HEK293 (cell line): ENCODE measurements at regions not wholly inside any gene's neighbourhood (a gene's known extent, or its start where the extent isn't known, plus 50 kb on each side); places are given as distances from the start of the nearest gene placed in this dataset.

ENCODE experiments used
- CTCF ChIA-PET: fragments of 350-600 bp; formaldehyde crosslinking; extraction: SDS; loops from one replicate; lab custom pipeline; 2021; ENCODE audit warnings: antibody characterized with exemption; lab: Yijun Ruan, JAX
- POLR2A ChIA-PET: fragments of 300-600 bp; formaldehyde crosslinking; extraction: SDS; loops from one replicate; lab custom pipeline; 2020; ENCODE audit warnings: antibody characterized with exemption, inconsistent platforms; lab: Yijun Ruan, JAX
- H3K27ac ChIP-seq: fragments of 200-500 bp; sonication (Bioruptor generic); 2 replicates; pipeline ENCODE4 v1.5.1; 2014; ENCODE audit warnings: low read depth, low read length, control low read depth, inconsistent platforms; ENCODE audit errors: extremely low read depth
- H3K36me3 ChIP-seq, 2 experiments: fragments of 200-500 bp in 1 of 2; sonication (Bioruptor generic) in 1 of 2; 1 replicate in 1 of 2; 2 replicates in 1 of 2; pipeline ENCODE4 v1.5.1; 2014 to 2017; ENCODE audit warnings: inconsistent platforms in 2 of 2, low read length in 2 of 2; ENCODE audit not compliant: control insufficient read depth in 2 of 2, insufficient read depth in 1 of 2
- H3K4me1 ChIP-seq: fragments of 200-500 bp; sonication (Bioruptor generic); 2 replicates; pipeline ENCODE4 v1.5.1; 2014; ENCODE audit warnings: mild to moderate bottlenecking, low read length, inconsistent platforms; ENCODE audit not compliant: control insufficient read depth, insufficient read depth
- H3K4me3 ChIP-seq: 2 replicates; pipeline ENCODE4 v1.5.1; 2011; ENCODE audit warnings: low read depth, mild to moderate bottlenecking, control low read depth, low read length, moderate library complexity
- H3K9me3 ChIP-seq: fragments of 200-500 bp; sonication (Bioruptor generic); 2 replicates; pipeline ENCODE4 v1.5.1; 2014; ENCODE audit warnings: low read depth, low read length, inconsistent platforms; ENCODE audit not compliant: control insufficient read depth, insufficient read depth
- ELK4 ChIP-seq: IDR thresholded peaks from 2 replicates; pipeline ENCODE4 v1.6.1; 2011; ENCODE audit warnings: mild to moderate bottlenecking, low read depth, low read length, borderline replicate concordance
- GLI2 ChIP-seq: fragments of 450-650 bp; formaldehyde crosslinking; IDR thresholded peaks from 2 replicates; pipeline ENCODE4; 2017; ENCODE audit warnings: missing biosample characterization, missing genetic modification characterization, low read depth, borderline replicate concordance
- KLF10 ChIP-seq: fragments of 450-650 bp; IDR thresholded peaks from 2 replicates; pipeline ENCODE4 v1.5.1; 2018; ENCODE audit warnings: missing biosample characterization, mild to moderate bottlenecking, missing genetic modification characterization
- KLF7 ChIP-seq: fragments of 450-650 bp; formaldehyde crosslinking; IDR thresholded peaks from 2 replicates; pipeline ENCODE4 v1.5.1; 2016; ENCODE audit warnings: missing biosample characterization, missing genetic modification characterization, borderline replicate concordance
- MEIS1 ChIP-seq: sonication (generic); formaldehyde crosslinking; IDR thresholded peaks from 2 replicates; pipeline ENCODE4 v1.8.1; 2022; ENCODE audit warnings: missing genetic modification reagents, mild to moderate bottlenecking, borderline replicate concordance
- MYNN ChIP-seq: fragments of 450-650 bp; formaldehyde crosslinking; IDR thresholded peaks from 2 replicates; pipeline ENCODE4 v1.5.1; 2016; ENCODE audit warnings: missing biosample characterization, missing genetic modification characterization, borderline replicate concordance
- MZF1 ChIP-seq: fragments of 450-650 bp; formaldehyde crosslinking; IDR thresholded peaks from 2 replicates; pipeline ENCODE4 v1.5.1; 2017; ENCODE audit warnings: missing biosample characterization, missing genetic modification characterization, borderline replicate concordance
- OVOL3 ChIP-seq: fragments of 450-650 bp; formaldehyde crosslinking; IDR thresholded peaks from 2 replicates; pipeline ENCODE4 v1.5.1; 2016; ENCODE audit warnings: missing biosample characterization, missing genetic modification characterization
- PRDM1 ChIP-seq: fragments of 450-650 bp; formaldehyde crosslinking; IDR thresholded peaks from 2 replicates; pipeline ENCODE4; 2016; ENCODE audit warnings: missing biosample characterization, missing genetic modification characterization
- REST ChIP-seq: fragments of 450-650 bp; formaldehyde crosslinking; IDR thresholded peaks from 2 replicates; pipeline ENCODE4 v1.5.1; 2016; ENCODE audit warnings: missing biosample characterization, missing genetic modification characterization
- YY1 ChIP-seq: fragments of 450-650 bp; formaldehyde crosslinking; IDR thresholded peaks from 2 replicates; pipeline ENCODE4 v1.5.1; 2018; ENCODE audit warnings: missing biosample characterization, missing genetic modification characterization
- ZBTB49 ChIP-seq: fragments of 450-650 bp; formaldehyde crosslinking; IDR thresholded peaks from 2 replicates; pipeline ENCODE4 v1.5.1; 2016; ENCODE audit warnings: missing biosample characterization, missing genetic modification characterization, low read depth
- ZFP37 ChIP-seq: fragments of 450-650 bp; formaldehyde crosslinking; IDR thresholded peaks from 2 replicates; pipeline ENCODE4 v1.5.1; 2016; ENCODE audit warnings: missing biosample characterization, missing genetic modification characterization
- ZFP69B ChIP-seq: fragments of 450-650 bp; formaldehyde crosslinking; IDR thresholded peaks from 2 replicates; pipeline ENCODE4 v1.5.1; 2016; ENCODE audit warnings: missing biosample characterization, missing genetic modification characterization
- ZNF10 ChIP-seq: fragments of 450-650 bp; formaldehyde crosslinking; IDR thresholded peaks from 2 replicates; pipeline ENCODE4 v1.5.1; 2017; ENCODE audit warnings: missing biosample characterization, missing genetic modification characterization
- ZNF146 ChIP-seq: fragments of 450-650 bp; formaldehyde crosslinking; IDR thresholded peaks from 2 replicates; pipeline ENCODE4 v1.5.1; 2016; ENCODE audit warnings: missing biosample characterization, missing genetic modification characterization
- ZNF174 ChIP-seq: fragments of 450-650 bp; formaldehyde crosslinking; IDR thresholded peaks from 2 replicates; pipeline ENCODE4 v1.5.0; 2017; ENCODE audit warnings: missing biosample characterization, mild to moderate bottlenecking, missing genetic modification characterization
- ZNF280D ChIP-seq: fragments of 450-650 bp; formaldehyde crosslinking; IDR thresholded peaks from 2 replicates; pipeline ENCODE4 v1.5.1; 2016; ENCODE audit warnings: missing biosample characterization, missing genetic modification characterization
- ZNF350 ChIP-seq: fragments of 450-650 bp; formaldehyde crosslinking; IDR thresholded peaks from 2 replicates; pipeline ENCODE4 v1.5.0; 2017; ENCODE audit warnings: missing biosample characterization, mild to moderate bottlenecking, missing genetic modification characterization
- ZNF354C ChIP-seq: fragments of 450-650 bp; formaldehyde crosslinking; IDR thresholded peaks from 2 replicates; pipeline ENCODE4 v1.5.1; 2016; ENCODE audit warnings: missing biosample characterization, missing genetic modification characterization, low read depth, borderline replicate concordance
- ZNF37A ChIP-seq: fragments of 450-650 bp; IDR thresholded peaks from 2 replicates; pipeline ENCODE4 v1.5.1; 2018; ENCODE audit warnings: missing biosample characterization, missing genetic modification characterization
- ZNF580 ChIP-seq: fragments of 450-650 bp; formaldehyde crosslinking; IDR thresholded peaks from 2 replicates; pipeline ENCODE4 v1.5.1; 2016; ENCODE audit warnings: missing biosample characterization, missing genetic modification characterization
- ZNF600 ChIP-seq: fragments of 450-650 bp; formaldehyde crosslinking; IDR thresholded peaks from 2 replicates; pipeline ENCODE4 v1.5.1; 2016; ENCODE audit warnings: missing biosample characterization, missing genetic modification characterization
- ZNF629 ChIP-seq: fragments of 450-650 bp; formaldehyde crosslinking; IDR thresholded peaks from 2 replicates; pipeline ENCODE4 v1.5.1; 2017; ENCODE audit warnings: missing biosample characterization, missing genetic modification characterization
- ZNF704 ChIP-seq: fragments of 450-650 bp; formaldehyde crosslinking; IDR thresholded peaks from 2 replicates; pipeline ENCODE4 v1.5.1; 2016; ENCODE audit warnings: missing biosample characterization, missing genetic modification characterization

- CTCF ChIA-PET: interaction anchor here (0.9 to 1.8 kb wide), 3 partner anchors 9 to 105 kb away, joined by 3 to 9 read pairs (median 4); no protein-coding TSS in a partner anchor
- H3K4me1 ChIP-seq: peaks cover 16% of the 10 kb centered on the region
- no peaks in the 10 kb centered on the region for H3K36me3 ChIP-seq
- H3K9me3 ChIP-seq: no peaks in the 10 kb centered on the region
- POLR2A ChIA-PET: interaction anchor here (0.7 to 1.3 kb wide), 3 partner anchors 8 to 111 kb away, joined by 3 to 7 read pairs (median 3); no protein-coding TSS in a partner anchor
- H3K4me3 ChIP-seq: no peak overlapping the region
- no peak overlapping the region for H3K27ac ChIP-seq
- TF ChIP-seq KLF10 (tag by site-specific recombination) (no peak), ZNF174 (tag by site-specific recombination) (no peak), MYNN (tag by site-specific recombination) (no peak), REST (no peak), ZNF600 (tag by site-specific recombination) (no peak), ZNF350 (no peak), ZNF580 (no peak), OVOL3 (tag by site-specific recombination) (no peak), ZBTB49 (tag by site-specific recombination) (no peak), MEIS1 (CRISPR knock-in tag) (peak; percentile 100), ZFP69B (tag by site-specific recombination) (no peak), ZFP37 (tag by site-specific recombination) (0 out of 2 replicates have a peak, but pooled peaks have one; percentile 12), YY1 (tag by site-specific recombination) (no peak), ZNF280D (tag by site-specific recombination) (no peak), ELK4 (no peak), ZNF10 (tag by site-specific recombination) (no peak), ZNF146 (tag by site-specific recombination) (no peak), ZNF704 (tag by site-specific recombination) (no peak), ZNF354C (no peak), ZNF629 (tag by site-specific recombination) (peak; percentile 73), MZF1 (tag by site-specific recombination) (no peak), GLI2 (tag by site-specific recombination) (no peak), PRDM1 (tag by site-specific recombination) (no peak), KLF7 (tag by site-specific recombination) (no peak), ZNF37A (tag by site-specific recombination) (no peak)
Observed at GRCh38 chr22:35477911-35478582, 62.6 kb upstream of the RASD2 start.
